Tibial artery (tissue), 4 donors: ENCODE measurements at regions not wholly inside any gene's neighbourhood (a gene's known extent, or its start where the extent isn't known, plus 50 kb on each side); places are given as distances from the start of the nearest gene placed in this dataset.

Experiments
- DNase-seq, 2 donors: peaks; one replicate each; pipeline ENCODE4 v3.0.0-alpha.2; 2019
- H3K27ac ChIP-seq, 2 donors: fragments of 200-600 bp; sonication (generic) in 1 of 2; 1 replicate in 1 of 2; 2 replicates in 1 of 2; pipeline ENCODE4 v1.5.1; 2018 to 2019; ENCODE audit warnings: mild to moderate bottlenecking in 1 of 2
- H3K27me3 ChIP-seq, 2 donors: fragments of 200-600 bp; sonication (generic) in 1 of 2; one replicate each; pipeline versions ENCODE4 v1.5.1 to v1.6.0; 2016 to 2019
- H3K36me3 ChIP-seq, 3 donors: fragments of 200-600 bp; sonication (generic) in 2 of 3; one replicate each; pipeline ENCODE4 v1.5.1; 2016 to 2019; ENCODE audit warnings: mild to moderate bottlenecking in 2 of 3
- H3K4me1 ChIP-seq, 4 donors: fragments of 200-600 bp; sonication (generic) in 2 of 4; 1 replicate in 3 of 4; 2 replicates in 1 of 4; pipeline ENCODE4 v1.5.1; 2016 to 2019
- H3K4me3 ChIP-seq, 2 donors: fragments of 200-600 bp; sonication (generic) in 1 of 2; 1 replicate in 1 of 2; 2 replicates in 1 of 2; pipeline ENCODE4 v1.5.1; 2018 to 2019; ENCODE audit warnings: mild to moderate bottlenecking in 2 of 2
- H3K9me3 ChIP-seq, 3 donors: fragments of 200-600 bp; sonication (generic) in 1 of 3; one replicate each; pipeline ENCODE4 v1.5.1; 2016 to 2019
- intact Hi-C: fragments of 100-400 bp; cut with DNase I; formaldehyde crosslinking; loops from one replicate; pipeline ENCODE4 v1.15.0; 2023; ENCODE audit warnings: low total_unique reads
- TF ChIP-seq, protein P1 (sequence below), 2 experiments: fragments of 200-600 bp in 1 of 2; fragments of 450-650 bp in 1 of 2; IDR thresholded peaks; one replicate each; pipeline ENCODE4 v1.5.1; 2017 to 2019; ENCODE audit warnings: antibody characterized with exemption in 2 of 2, mild to moderate bottlenecking in 1 of 2, moderate library complexity in 1 of 2

DNA sequence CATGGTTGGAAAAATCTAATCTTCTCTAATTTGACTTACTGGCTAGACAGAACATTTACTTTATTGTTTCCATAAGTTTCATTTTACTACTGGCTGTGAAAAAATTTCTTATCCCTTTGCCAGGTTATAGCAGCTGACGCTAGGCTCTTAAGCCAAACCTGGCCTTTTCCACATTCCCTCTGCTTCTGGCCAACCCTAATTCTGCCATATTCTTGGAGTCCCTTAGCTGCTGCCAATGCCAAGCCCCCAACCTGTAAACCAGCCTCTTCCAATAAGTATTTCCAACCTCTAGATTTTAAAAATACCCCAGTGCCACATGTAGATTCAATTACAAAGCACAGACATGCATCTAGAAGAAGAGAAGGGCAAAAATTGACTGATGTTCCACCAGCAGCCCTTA is 452.3 kb upstream of the MEX3C start:
- H3K27ac ChIP-seq, result no peak overlapping the region
- H3K4me1 ChIP-seq, result no peaks in the 10 kb centered on the region
- no peak overlapping the region for H3K4me3 ChIP-seq
- intact Hi-C loops, result no loop called here
- no peaks in the 10 kb centered on the region for H3K27me3 ChIP-seq
- TF ChIP-seq, protein P1, sequence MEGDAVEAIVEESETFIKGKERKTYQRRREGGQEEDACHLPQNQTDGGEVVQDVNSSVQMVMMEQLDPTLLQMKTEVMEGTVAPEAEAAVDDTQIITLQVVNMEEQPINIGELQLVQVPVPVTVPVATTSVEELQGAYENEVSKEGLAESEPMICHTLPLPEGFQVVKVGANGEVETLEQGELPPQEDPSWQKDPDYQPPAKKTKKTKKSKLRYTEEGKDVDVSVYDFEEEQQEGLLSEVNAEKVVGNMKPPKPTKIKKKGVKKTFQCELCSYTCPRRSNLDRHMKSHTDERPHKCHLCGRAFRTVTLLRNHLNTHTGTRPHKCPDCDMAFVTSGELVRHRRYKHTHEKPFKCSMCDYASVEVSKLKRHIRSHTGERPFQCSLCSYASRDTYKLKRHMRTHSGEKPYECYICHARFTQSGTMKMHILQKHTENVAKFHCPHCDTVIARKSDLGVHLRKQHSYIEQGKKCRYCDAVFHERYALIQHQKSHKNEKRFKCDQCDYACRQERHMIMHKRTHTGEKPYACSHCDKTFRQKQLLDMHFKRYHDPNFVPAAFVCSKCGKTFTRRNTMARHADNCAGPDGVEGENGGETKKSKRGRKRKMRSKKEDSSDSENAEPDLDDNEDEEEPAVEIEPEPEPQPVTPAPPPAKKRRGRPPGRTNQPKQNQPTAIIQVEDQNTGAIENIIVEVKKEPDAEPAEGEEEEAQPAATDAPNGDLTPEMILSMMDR (IDR thresholded peaks at IDR 0.05), result no peak
- H3K36me3 ChIP-seq, result no peaks in the 10 kb centered on the region
- DNase-seq, result no peak
- no peaks in the 10 kb centered on the region for H3K9me3 ChIP-seq

DNA sequence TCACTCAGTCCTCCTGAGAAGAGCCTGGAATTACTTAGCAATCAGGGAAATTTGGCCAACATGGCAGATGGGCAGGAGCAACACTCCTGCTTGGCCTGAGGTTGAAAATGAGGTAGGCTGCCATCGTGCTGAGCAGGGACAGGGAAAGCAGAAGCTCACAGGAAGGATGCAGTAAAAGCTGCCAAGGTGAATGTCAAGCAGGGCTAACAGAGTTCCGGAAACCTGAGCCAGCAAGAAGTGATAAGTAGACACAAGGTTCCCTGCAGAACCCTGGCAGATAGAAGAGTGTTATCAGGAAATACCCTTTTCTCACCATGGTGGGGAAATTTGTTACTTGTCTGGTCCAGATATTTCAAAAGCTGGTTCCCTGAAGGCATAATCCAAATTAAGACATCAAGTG is 454.3 kb upstream of the MEX3C start:
- no peaks in the 10 kb centered on the region for H3K9me3 ChIP-seq
- no peak overlapping the region for H3K4me3 ChIP-seq
- no peaks in the 10 kb centered on the region for H3K27me3 ChIP-seq
- no peak for DNase-seq
- H3K27ac ChIP-seq, result no peak overlapping the region
- intact Hi-C loops, result no loop called here
- TF ChIP-seq, protein P1 (IDR thresholded peaks at IDR 0.05), result no peak
- no peaks in the 10 kb centered on the region for H3K36me3 ChIP-seq
- no peaks in the 10 kb centered on the region for H3K4me1 ChIP-seq

DNA sequence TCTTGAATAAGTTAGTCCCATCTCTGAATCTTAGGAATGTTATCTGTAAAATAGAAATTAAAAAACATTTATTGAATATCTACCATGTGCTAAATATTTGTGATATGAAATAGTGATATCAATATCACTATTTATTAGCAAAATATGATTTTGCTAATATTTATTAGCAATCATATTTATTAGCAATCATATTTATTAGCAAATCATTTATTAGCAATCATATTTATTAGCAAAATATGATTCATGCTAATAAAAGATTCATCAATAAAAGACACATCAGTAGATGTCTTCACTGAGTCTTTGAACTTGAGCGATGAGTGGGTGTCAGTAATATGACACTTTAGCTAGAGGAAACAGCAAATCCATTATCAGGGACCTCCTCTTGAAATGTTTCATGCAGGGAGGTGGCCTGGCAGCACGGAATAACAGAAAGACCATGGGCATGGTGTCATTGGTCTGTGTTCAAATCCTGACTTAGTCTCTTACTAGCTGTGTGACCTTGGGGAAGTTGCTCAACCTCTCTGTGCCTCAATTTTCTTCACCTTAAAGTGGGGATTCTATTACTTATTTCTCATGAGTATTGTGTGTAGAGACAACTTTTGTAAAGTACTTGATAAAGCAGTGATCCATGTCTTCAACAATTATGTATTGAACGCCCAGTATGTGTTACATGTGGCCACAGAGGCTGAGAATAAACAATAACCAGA is 456.2 kb upstream of the MEX3C start:
- H3K27me3 ChIP-seq, result no peaks in the 10 kb centered on the region
- DNase-seq, result no peak
- no peak overlapping the region for H3K27ac ChIP-seq
- H3K36me3 ChIP-seq, result no peaks in the 10 kb centered on the region
- intact Hi-C loops, result no loop called here
- TF ChIP-seq, protein P1 (IDR thresholded peaks at IDR 0.05), result no peak
- H3K4me3 ChIP-seq, result no peak overlapping the region
- H3K4me1 ChIP-seq, result no peaks in the 10 kb centered on the region
- H3K9me3 ChIP-seq, result no peaks in the 10 kb centered on the region

DNA sequence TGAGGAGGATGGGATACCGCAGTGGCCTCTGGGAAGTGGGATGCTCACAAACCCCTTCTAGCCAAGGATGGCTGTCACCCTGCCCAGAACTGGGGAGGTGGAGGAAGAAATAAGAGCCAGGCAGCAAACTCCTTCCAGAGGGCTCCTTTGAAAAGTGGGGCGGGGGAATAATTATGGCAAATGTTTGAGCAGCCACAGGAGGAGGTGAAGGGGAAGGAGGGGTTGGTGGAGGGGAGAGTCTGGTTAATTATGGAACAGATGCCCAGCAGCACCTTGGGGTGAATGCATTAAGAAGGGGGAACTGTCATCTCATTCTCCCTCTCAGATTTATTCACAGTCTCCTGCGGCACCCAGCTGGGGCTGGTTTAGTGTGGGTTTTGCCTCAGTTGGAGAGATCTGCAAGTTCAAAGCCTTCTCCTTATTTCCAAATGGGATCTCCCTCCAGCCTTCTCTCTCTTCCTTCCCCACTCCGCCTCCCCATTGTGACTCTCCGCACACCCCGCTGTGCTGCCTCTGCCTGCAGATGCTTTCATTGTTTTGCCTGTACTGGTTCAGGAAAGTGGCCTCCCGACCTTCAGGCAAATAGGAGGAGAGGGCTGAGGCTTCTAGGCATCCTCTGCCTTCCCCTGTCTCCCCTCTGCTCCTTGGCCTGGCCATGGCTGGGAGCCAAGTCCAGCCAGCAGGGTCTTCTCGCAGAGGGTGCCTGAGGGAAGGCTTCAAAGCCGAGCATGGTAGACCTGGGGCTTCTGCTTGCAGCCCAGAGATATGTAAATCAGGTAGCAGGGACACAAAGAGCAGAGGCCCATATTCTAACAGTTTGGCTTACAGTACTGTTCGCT is 457.2 kb upstream of the MEX3C start:
- no peak for DNase-seq
- H3K9me3 ChIP-seq, result no peaks in the 10 kb centered on the region
- no peaks in the 10 kb centered on the region for H3K36me3 ChIP-seq
- no peaks in the 10 kb centered on the region for H3K27me3 ChIP-seq
- H3K27ac ChIP-seq, result no peak overlapping the region
- TF ChIP-seq, protein P1 (IDR thresholded peaks at IDR 0.05), result no peak
- H3K4me3 ChIP-seq, result no peak overlapping the region
- intact Hi-C loops, result no loop called here
- H3K4me1 ChIP-seq, result no peaks in the 10 kb centered on the region

DNA sequence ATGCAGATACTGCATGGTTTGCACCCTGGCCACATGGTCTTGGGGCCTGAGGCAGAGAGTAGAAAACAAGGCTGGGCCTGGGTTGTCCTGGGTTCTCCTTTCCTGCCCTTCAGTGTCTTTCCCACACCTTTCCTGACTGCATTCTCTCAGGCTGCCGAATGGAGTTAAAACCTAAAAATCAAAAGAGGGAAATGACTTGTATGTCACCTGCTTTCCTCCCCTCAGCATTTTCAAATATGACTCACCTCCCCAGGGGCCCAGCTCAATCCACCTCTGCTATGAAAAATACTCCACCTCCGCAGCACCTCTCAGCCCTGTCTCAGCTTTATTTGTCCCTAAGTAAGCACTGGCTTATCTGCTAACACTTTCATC is 457.8 kb upstream of the MEX3C start:
- no peaks in the 10 kb centered on the region for H3K4me1 ChIP-seq
- H3K27ac ChIP-seq, result no peak overlapping the region
- intact Hi-C loops, result no loop called here
- no peak overlapping the region for H3K4me3 ChIP-seq
- no peaks in the 10 kb centered on the region for H3K9me3 ChIP-seq
- DNase-seq, result no peak
- H3K27me3 ChIP-seq, result no peaks in the 10 kb centered on the region
- H3K36me3 ChIP-seq, result no peaks in the 10 kb centered on the region
- TF ChIP-seq, protein P1 (IDR thresholded peaks at IDR 0.05), result no peak
